Suprapubic skin (tissue), 4 donors: ENCODE measurements at regions not wholly inside any gene's neighbourhood (a gene's known extent, or its start where the extent isn't known, plus 50 kb on each side); places are given as distances from the start of the nearest gene placed in this dataset.

Source experiments
- DNase-seq, 2 donors: peaks; one replicate each; pipeline ENCODE4 v3.0.0-alpha.2; 2019; ENCODE audit warnings: low spot score in 2 of 2
- H3K27ac ChIP-seq: fragments of 200-600 bp; sonication (generic); one replicate; pipeline ENCODE4 v1.5.1; 2019
- H3K27me3 ChIP-seq: fragments of 200-600 bp; sonication (generic); one replicate; pipeline ENCODE4 v1.5.1; 2019
- H3K36me3 ChIP-seq: fragments of 200-600 bp; sonication (generic); one replicate; pipeline ENCODE4 v1.5.1; 2019
- H3K4me1 ChIP-seq: fragments of 200-600 bp; sonication (generic); one replicate; pipeline ENCODE4 v1.5.1; 2019
- H3K4me3 ChIP-seq: fragments of 200-600 bp; sonication (generic); one replicate; pipeline ENCODE4 v1.5.1; 2019; ENCODE audit warnings: mild to moderate bottlenecking
- H3K9me3 ChIP-seq: fragments of 200-600 bp; sonication (generic); one replicate; pipeline ENCODE4 v1.5.1; 2019
- EP300 ChIP-seq: sonication (generic); formaldehyde crosslinking; IDR thresholded peaks from one replicate; pipeline ENCODE4 v1.6.1; 2017; ENCODE audit warnings: antibody characterized with exemption
- POLR2A ChIP-seq, 2 donors: fragments of 450-650 bp; IDR thresholded peaks; one replicate each; pipeline ENCODE4 v1.6.1; 2017; ENCODE audit warnings: antibody characterized with exemption in 2 of 2, mild to moderate bottlenecking in 2 of 2, moderate library complexity in 2 of 2
- POLR2AphosphoS5 ChIP-seq, 3 donors: sonication (generic); formaldehyde crosslinking; IDR thresholded peaks; one replicate each; pipeline ENCODE4 v1.6.1; 2017; ENCODE audit warnings: antibody characterized with exemption in 3 of 3
- WGBS: methylation state at CpG from one replicate; pipeline ENCODE4 v1.1.5; 2018; 5-methylcytosine and 5-hydroxymethylcytosine counted together
- TF ChIP-seq, protein P1 (sequence below), 2 donors: fragments of 200-600 bp in 1 of 2; fragments of 450-650 bp in 1 of 2; sonication (generic) in 1 of 2; IDR thresholded peaks; one replicate each; pipeline ENCODE4 v1.5.1; 2016 to 2019; ENCODE audit warnings: antibody characterized with exemption in 2 of 2, mild to moderate bottlenecking in 1 of 2, moderate library complexity in 1 of 2

DNA sequence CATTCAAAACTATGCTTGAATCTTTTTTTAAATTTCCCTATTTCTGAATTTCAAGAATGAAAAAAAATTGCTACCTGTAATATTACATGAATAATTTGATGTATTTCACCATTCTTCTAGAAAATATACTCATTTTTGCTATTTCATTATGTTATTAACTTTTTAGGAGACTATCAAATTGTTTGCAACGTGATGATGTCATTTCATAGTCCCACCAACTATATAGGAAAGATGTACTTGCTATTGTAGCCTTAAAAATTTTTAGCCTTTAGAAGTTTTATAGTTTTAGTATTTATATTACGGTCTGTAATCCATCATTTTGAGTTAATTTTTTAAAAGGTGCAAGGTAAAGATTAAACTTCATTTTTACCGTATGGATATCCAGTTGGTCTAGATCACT is 81.4 kb upstream of the AHI1 start:
- TF ChIP-seq POLR2AphosphoS5 (IDR thresholded peaks at IDR 0.05): no peak
- TF ChIP-seq POLR2A (IDR thresholded peaks at IDR 0.05): no peak
- TF ChIP-seq, protein P1, sequence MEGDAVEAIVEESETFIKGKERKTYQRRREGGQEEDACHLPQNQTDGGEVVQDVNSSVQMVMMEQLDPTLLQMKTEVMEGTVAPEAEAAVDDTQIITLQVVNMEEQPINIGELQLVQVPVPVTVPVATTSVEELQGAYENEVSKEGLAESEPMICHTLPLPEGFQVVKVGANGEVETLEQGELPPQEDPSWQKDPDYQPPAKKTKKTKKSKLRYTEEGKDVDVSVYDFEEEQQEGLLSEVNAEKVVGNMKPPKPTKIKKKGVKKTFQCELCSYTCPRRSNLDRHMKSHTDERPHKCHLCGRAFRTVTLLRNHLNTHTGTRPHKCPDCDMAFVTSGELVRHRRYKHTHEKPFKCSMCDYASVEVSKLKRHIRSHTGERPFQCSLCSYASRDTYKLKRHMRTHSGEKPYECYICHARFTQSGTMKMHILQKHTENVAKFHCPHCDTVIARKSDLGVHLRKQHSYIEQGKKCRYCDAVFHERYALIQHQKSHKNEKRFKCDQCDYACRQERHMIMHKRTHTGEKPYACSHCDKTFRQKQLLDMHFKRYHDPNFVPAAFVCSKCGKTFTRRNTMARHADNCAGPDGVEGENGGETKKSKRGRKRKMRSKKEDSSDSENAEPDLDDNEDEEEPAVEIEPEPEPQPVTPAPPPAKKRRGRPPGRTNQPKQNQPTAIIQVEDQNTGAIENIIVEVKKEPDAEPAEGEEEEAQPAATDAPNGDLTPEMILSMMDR (IDR thresholded peaks at IDR 0.05): no peak
- WGBS: 99% methylated on average over 3 of the region's 3 CpGs
- H3K27me3 ChIP-seq: no peaks in the 10 kb centered on the region
- H3K4me1 ChIP-seq: no peaks in the 10 kb centered on the region
- no peak overlapping the region for H3K4me3 ChIP-seq
- no peaks in the 10 kb centered on the region for H3K36me3 ChIP-seq
- no peak overlapping the region for H3K27ac ChIP-seq
- H3K9me3 ChIP-seq: no peaks in the 10 kb centered on the region
- DNase-seq: no peak

DNA sequence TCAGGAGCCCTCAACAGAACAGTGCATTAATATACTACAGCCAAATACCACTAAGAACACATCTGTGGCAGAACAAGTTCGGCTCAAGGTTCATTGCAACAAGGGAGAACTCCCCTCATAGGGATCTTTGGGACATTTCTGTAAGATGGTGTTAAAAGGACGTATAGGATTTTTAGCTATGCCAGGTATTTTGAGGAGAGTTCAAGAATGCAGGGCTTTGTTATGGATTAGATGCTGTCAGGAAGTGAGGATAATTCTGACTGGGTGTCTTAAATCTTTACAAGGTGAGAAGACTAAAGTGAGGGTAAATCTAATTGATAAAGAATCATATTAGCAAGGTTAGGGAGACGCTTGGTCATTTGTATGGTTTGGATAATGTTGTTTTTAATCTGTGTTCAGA is 83.7 kb upstream of the AHI1 start:
- WGBS: 91% methylated on average over 3 of the region's 3 CpGs
- Histone ChIP-seq H3K9me3 (no peaks in the 10 kb centered on the region), H3K27me3 (no peaks in the 10 kb centered on the region), H3K27ac (no peak overlapping the region), H3K4me1 (no peaks in the 10 kb centered on the region), H3K4me3 (no peak overlapping the region), H3K36me3 (no peaks in the 10 kb centered on the region)
- DNase-seq: no peak
- TF ChIP-seq, protein P1 (IDR thresholded peaks at IDR 0.05): no peak
- TF ChIP-seq POLR2AphosphoS5 (IDR thresholded peaks at IDR 0.05): no peak
- no peak for TF ChIP-seq POLR2A (IDR thresholded peaks at IDR 0.05)
- no peak for TF ChIP-seq EP300

DNA sequence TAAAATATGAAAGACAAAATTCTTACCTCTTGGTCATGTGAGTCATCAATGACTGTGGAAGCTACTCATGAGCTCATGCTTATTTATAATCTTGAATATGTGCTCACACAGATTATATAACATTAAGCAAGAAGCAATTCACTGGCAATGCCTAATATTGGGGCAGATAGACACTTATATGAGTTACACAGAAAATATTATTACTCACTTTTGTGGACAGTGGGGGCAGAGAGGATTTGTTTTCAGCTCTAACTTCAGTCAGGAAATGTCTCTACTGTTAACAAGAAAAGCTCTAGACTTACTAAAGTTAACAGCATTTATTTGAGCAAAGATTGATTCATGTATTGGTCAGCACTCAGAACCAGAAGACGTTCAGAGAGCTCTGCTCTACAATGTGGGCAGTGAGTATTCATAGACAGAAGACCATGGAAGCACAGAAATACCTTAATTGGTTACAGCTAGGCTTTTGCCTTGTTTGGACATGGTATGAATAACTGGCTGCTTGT is 85.8 kb upstream of the AHI1 start:
- no peak overlapping the region for H3K4me3 ChIP-seq
- TF ChIP-seq EP300 (no peak), POLR2AphosphoS5 (IDR thresholded peaks at IDR 0.05) (no peak), POLR2A (IDR thresholded peaks at IDR 0.05) (no peak)
- TF ChIP-seq, protein P1 (IDR thresholded peaks at IDR 0.05): no peak
- WGBS: 64% methylated on average over 1 of the region's 1 CpG
- H3K36me3 ChIP-seq: no peaks in the 10 kb centered on the region
- H3K27ac ChIP-seq: no peak overlapping the region
- DNase-seq: no peak
- H3K9me3 ChIP-seq: no peaks in the 10 kb centered on the region
- no peaks in the 10 kb centered on the region for H3K4me1 ChIP-seq
- H3K27me3 ChIP-seq: no peaks in the 10 kb centered on the region

DNA sequence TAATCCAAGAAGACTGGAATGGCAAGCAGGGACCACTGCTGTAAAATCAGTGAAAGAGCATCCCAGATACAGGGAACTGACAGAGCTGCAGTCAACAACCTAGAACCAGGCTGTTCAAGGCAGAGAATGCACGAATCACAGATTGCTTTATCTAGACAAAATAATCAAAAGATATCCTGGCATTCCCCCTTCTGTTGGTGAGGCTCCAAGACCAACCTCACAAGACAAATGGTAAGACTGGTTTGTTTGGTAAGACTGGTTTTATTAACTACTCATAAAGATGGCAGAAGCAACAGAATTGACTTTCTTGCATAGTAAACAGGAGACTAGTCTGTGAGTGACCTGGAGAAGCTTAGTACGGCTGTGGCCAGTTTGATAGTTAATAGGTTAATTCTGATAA is 88.8 kb upstream of the AHI1 start:
- Histone ChIP-seq H3K9me3 (no peaks in the 10 kb centered on the region), H3K27ac (no peak overlapping the region), H3K4me1 (no peaks in the 10 kb centered on the region), H3K27me3 (no peaks in the 10 kb centered on the region), H3K4me3 (no peak overlapping the region), H3K36me3 (no peaks in the 10 kb centered on the region)
- 69% methylated on average over 2 of the region's 2 CpGs for WGBS
- no peak for TF ChIP-seq POLR2A (IDR thresholded peaks at IDR 0.05)
- TF ChIP-seq, protein P1 (IDR thresholded peaks at IDR 0.05): no peak
- no peak for TF ChIP-seq POLR2AphosphoS5 (IDR thresholded peaks at IDR 0.05)
- TF ChIP-seq EP300: no peak
- no peak for DNase-seq

DNA sequence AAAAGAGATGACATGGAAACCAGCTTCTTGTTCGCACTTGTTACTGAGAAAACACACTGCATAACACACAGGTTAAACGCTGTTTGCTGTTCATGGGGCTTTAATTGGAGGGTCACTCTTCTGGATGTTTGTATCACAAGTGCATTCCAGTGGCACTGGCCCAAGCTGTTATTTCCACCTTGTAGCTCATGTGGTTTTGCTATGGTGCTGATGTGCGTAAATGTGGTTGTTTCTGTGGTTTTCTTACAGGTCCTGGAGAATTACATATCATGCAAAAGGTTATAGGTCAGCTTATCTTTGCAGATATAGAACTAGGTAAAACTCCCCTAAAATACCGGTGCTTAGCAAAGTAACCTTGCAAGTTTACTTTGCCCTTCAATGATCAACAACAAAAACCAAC is 89.3 kb upstream of the AHI1 start:
- no peak overlapping the region for H3K27ac ChIP-seq
- H3K4me1 ChIP-seq: no peaks in the 10 kb centered on the region
- no peaks in the 10 kb centered on the region for H3K27me3 ChIP-seq
- no peak for TF ChIP-seq EP300
- TF ChIP-seq, protein P1 (IDR thresholded peaks at IDR 0.05): no peak
- no peaks in the 10 kb centered on the region for H3K9me3 ChIP-seq
- no peaks in the 10 kb centered on the region for H3K36me3 ChIP-seq
- 80% methylated on average over 4 of the region's 4 CpGs for WGBS
- DNase-seq: no peak
- no peak overlapping the region for H3K4me3 ChIP-seq
